HEK293T (cell line): ENCODE measurements at regions not wholly inside any gene's neighbourhood (a gene's known extent, or its start where the extent isn't known, plus 50 kb on each side); places are given as distances from the start of the nearest gene placed in this dataset.
"Not testable (repeated sequence)": the region's sequence is repeated elsewhere in the genome, so short reads cannot be mapped to it uniquely, and the experiment has no call there.

Experiments used
- CTCF ChIA-PET: fragments of 350-600 bp; formaldehyde crosslinking; extraction: SDS; loops from one replicate; lab custom pipeline; 2021; ENCODE audit warnings: antibody characterized with exemption, inconsistent platforms; lab: Yijun Ruan, JAX
- POLR2A ChIA-PET: fragments of 350-600 bp; formaldehyde crosslinking; extraction: SDS; loops from one replicate; lab custom pipeline; 2020; ENCODE audit warnings: antibody characterized with exemption, inconsistent platforms; lab: Yijun Ruan, JAX
- DNase-seq: peaks from one replicate; pipeline ENCODE4 v3.0.0; 2012; ENCODE audit warnings: mixed read lengths; ENCODE audit errors: extremely low spot score
- ARNT ChIP-seq: fragments of 450-650 bp; IDR thresholded peaks from 2 replicates; pipeline ENCODE4 v1.6.1; 2017; ENCODE audit warnings: mild to moderate bottlenecking
- BHLHE40 ChIP-seq: fragments of 450-650 bp; IDR thresholded peaks from 2 replicates; pipeline ENCODE4 v1.6.1; 2016; ENCODE audit warnings: mild to moderate bottlenecking, moderate library complexity, borderline replicate concordance
- CTBP1 ChIP-seq: fragments of 450-650 bp; IDR thresholded peaks from 2 replicates; pipeline ENCODE4 v1.6.1; 2016; ENCODE audit warnings: borderline replicate concordance
- ELF4 ChIP-seq: fragments of 450-650 bp; IDR thresholded peaks from 2 replicates; pipeline ENCODE4 v1.6.1; 2017; ENCODE audit warnings: antibody characterized with exemption
- FOXA1 ChIP-seq: fragments of 450-650 bp; IDR thresholded peaks from 2 replicates; pipeline ENCODE4 v1.6.1; 2016; ENCODE audit warnings: mild to moderate bottlenecking
- FOXK2 ChIP-seq: fragments of 450-650 bp; IDR thresholded peaks from 2 replicates; pipeline ENCODE4 v1.6.1; 2016; ENCODE audit warnings: mild to moderate bottlenecking
- FOXM1 ChIP-seq: fragments of 450-650 bp; IDR thresholded peaks from 2 replicates; pipeline ENCODE4 v1.6.1; 2017; ENCODE audit warnings: mild to moderate bottlenecking, borderline replicate concordance
- HDGF ChIP-seq: fragments of 450-650 bp; IDR thresholded peaks from 2 replicates; pipeline ENCODE4 v1.6.1; 2017; ENCODE audit warnings: antibody characterized with exemption, borderline replicate concordance
- L3MBTL2 ChIP-seq: fragments of 450-650 bp; conservative IDR thresholded peaks from 2 replicates; pipeline ENCODE4 v1.6.1; 2016; ENCODE audit warnings: mild to moderate bottlenecking
- LEF1 ChIP-seq: fragments of 450-650 bp; IDR thresholded peaks from 2 replicates; pipeline ENCODE4 v1.6.1; 2017; ENCODE audit warnings: mild to moderate bottlenecking, borderline replicate concordance
- NFRKB ChIP-seq: fragments of 450-650 bp; IDR thresholded peaks from 2 replicates; pipeline ENCODE4 v1.6.1; 2016; ENCODE audit warnings: mild to moderate bottlenecking, moderate library complexity
- SP1 ChIP-seq: fragments of 450-650 bp; IDR thresholded peaks from 2 replicates; pipeline ENCODE4 v1.6.1; 2017
- SUZ12 ChIP-seq: fragments of 450-650 bp; IDR thresholded peaks from 2 replicates; pipeline ENCODE4 v1.6.1; 2016; ENCODE audit warnings: mild to moderate bottlenecking
- TARDBP ChIP-seq: fragments of 450-650 bp; IDR thresholded peaks from 2 replicates; pipeline ENCODE4 v1.6.1; 2016
- ZNF384 ChIP-seq: fragments of 450-650 bp; IDR thresholded peaks from 2 replicates; pipeline ENCODE4 v1.6.1; 2016
- TF ChIP-seq, protein P1 (sequence below): fragments of 450-650 bp; IDR thresholded peaks from 2 replicates; pipeline ENCODE4 v1.6.1; 2016

- ChIA-PET POLR2A (no interaction called here), CTCF (no interaction called here)
- TF ChIP-seq FOXA1, result no peak
- no peak for TF ChIP-seq L3MBTL2
- TF ChIP-seq SUZ12, result no peak
- TF ChIP-seq, protein P1, sequence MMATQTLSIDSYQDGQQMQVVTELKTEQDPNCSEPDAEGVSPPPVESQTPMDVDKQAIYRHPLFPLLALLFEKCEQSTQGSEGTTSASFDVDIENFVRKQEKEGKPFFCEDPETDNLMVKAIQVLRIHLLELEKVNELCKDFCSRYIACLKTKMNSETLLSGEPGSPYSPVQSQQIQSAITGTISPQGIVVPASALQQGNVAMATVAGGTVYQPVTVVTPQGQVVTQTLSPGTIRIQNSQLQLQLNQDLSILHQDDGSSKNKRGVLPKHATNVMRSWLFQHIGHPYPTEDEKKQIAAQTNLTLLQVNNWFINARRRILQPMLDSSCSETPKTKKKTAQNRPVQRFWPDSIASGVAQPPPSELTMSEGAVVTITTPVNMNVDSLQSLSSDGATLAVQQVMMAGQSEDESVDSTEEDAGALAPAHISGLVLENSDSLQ, result no peak
- no peak for DNase-seq
Measured at GRCh38 chr11:25562417-25562816, 769.5 kb upstream of the ANO3 start.

DNA sequence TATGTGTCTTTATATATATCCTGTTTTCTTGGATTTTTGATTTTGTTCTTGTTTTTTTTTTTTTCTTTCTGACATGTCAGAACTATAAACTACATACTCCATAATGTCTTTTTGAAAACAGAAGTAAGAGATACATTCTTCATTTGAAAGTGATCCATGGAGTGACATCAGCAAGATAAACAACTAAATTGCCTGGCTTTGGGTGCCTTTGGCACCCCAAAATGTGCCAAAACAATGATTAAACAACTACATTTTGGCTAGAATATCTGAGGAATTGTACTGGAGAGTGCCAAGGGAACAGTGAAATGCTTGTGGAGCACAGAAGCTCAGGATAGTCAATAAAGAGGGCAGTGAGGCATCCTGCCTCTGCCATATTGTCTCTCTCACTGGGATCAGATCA lies 766.1 kb upstream of the ANO3 start:
- no peak for TF ChIP-seq LEF1
- no peak for TF ChIP-seq NFRKB
- no peak for TF ChIP-seq ZNF384
- TF ChIP-seq SP1, result no peak
- TF ChIP-seq FOXK2, result no peak
- no peak for TF ChIP-seq FOXM1
- TF ChIP-seq, protein P1, result no peak
- no peak for TF ChIP-seq L3MBTL2
- TF ChIP-seq FOXA1, result no peak
- POLR2A ChIA-PET, result no interaction called here
- no peak for DNase-seq
- CTCF ChIA-PET, result no interaction called here

DNA sequence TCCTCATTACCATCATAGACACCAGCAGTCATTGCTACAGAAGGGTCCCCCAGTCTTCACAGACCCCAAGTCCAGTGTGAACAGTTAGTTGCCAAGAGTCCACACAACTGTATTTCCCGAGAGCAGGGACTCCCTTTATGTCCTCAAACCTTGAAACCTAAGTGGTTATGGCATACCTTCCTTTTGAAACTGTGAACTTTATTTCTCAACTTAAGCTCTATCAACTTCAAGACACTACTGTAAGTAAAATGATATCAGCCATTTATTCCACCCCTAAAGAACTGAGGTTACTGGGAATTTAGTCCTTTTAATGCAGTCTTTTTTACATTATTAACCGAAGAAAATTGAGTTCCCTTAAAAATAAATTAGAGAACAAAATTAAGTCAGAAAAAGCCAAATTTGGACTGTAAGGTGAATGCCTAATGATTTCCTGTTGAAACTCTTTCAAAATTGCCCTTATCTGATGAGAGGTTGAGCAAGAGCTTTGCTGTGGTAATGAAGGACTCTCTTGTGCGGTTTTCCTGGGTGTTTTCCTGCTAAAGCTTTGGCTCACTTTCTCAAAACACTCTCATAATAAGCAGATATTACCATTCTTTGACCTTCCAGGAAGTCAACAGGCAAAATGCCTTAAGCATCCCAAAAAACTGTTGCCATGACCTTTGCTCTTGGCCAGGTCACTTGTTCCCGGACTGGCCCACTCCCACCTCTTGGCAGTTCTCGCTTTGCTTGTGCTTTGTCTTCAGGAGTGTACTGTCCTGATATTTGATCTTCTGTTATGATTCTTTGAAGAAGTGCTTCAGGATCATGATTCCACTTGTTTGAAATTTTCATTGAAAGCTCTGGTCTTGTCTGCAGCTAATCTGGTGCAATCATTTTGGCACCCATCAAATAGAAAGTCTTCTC lies 765.4 kb upstream of the ANO3 start:
- POLR2A ChIA-PET, result no interaction called here
- TF ChIP-seq NFRKB (no peak), LEF1 (no peak), FOXM1 (no peak), ELF4 (no peak), ZNF384 (no peak), FOXK2 (no peak), SUZ12 (no peak), SP1 (no peak), HDGF (no peak), L3MBTL2 (no peak), BHLHE40 (no peak), FOXA1 (no peak), CTBP1 (no peak), ARNT (no peak), TARDBP (no peak)
- TF ChIP-seq, protein P1, result no peak
- CTCF ChIA-PET, result no interaction called here
- no peak for DNase-seq

DNA sequence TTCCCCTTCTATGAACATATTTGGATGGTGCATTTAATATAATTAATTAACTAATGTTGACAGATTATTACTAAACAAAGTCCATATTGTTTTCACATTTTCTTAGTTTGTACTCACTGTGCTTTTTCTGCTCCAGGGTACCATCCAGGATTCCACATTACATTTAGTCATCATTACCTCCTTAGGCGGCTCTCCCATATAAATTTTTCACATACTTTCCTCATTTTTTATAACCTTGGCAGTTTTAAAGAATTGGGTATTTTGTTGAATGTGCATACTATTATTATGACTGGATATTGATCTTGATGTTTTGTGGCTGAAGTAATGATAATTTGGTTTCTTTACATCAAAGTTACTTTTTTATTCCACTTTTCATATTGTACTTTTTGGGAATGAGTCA lies 755.6 kb upstream of the ANO3 start:
- POLR2A ChIA-PET, result no interaction called here
- TF ChIP-seq SP1 (no peak), ARNT (no peak), L3MBTL2 (no peak), ELF4 (no peak), FOXK2 (no peak), FOXM1 (no peak), CTBP1 (no peak), ZNF384 (no peak), TARDBP (no peak), FOXA1 (no peak), LEF1 (no peak), NFRKB (no peak), HDGF (no peak), SUZ12 (no peak)
- CTCF ChIA-PET, result no interaction called here
- no peak for DNase-seq

DNA sequence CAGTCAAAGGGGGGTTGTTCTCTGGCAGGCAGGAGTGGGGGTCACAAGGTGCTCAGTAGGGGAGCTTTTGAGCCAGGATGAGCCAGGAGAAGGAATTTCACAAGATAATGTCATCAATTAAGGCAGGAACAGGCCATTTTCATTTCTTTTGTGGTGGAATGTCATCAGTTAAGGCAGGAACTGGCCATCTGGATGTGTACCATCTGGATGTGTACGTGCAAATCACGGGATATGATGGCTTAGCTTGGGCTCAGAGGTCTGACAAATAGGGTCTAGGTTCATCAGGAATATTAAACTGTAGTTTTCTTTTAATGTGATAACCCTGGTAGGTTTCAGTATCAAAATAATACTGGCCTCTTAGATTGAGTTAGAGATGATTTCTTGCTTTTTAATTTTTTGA lies 752.4 kb upstream of the ANO3 start:
- CTCF ChIA-PET, result not testable (repeated sequence)

DNA sequence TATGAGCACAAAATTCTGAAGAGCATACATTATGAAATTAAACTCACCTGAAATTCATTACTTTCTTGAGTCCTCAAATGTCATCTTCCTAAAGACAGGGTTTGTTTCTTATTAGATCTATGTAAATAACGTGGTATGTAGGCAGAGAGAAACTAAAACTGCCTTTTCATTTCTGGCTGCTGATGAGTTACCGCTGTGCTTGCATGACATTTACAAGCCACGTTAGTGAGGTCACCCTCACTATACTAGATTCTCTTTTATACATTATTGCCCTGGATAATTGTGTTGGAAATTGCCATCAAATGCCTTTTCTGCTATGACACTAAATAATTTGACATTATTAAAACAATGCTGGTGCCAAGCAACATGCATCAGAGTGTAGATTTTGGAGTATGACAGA lies 748.3 kb upstream of the ANO3 start:
- ChIA-PET POLR2A (no interaction called here), CTCF (no interaction called here)
- no peak for DNase-seq
- TF ChIP-seq SUZ12 (no peak), BHLHE40 (no peak), SP1 (no peak), LEF1 (no peak), ARNT (no peak), HDGF (no peak), ZNF384 (no peak), FOXK2 (no peak), ELF4 (no peak), L3MBTL2 (no peak), FOXM1 (no peak), CTBP1 (no peak), TARDBP (no peak), FOXA1 (no peak), NFRKB (no peak)
- TF ChIP-seq, protein P1, result no peak

More for the DNA sequence above, 752.4 kb upstream of the ANO3 start:
- POLR2A ChIA-PET, DNase-seq: not testable (repeated sequence)
